Body of pancreas (tissue), 4 donors: ENCODE measurements at regions not wholly inside any gene's neighbourhood (a gene's known extent, or its start where the extent isn't known, plus 50 kb on each side); places are given as distances from the start of the nearest gene placed in this dataset.

ENCODE experiments used
- CTCF ChIP-seq, 7 experiments: fragments of 450-650 bp in 4 of 7; fragments of 200-600 bp in 3 of 7; sonication (generic) in 3 of 7; IDR thresholded peaks; one replicate each; pipeline ENCODE4 v1.5.1; 2016 to 2019; ENCODE audit warnings: antibody characterized with exemption in 7 of 7
- POLR2A ChIP-seq, 3 donors: fragments of 450-650 bp; IDR thresholded peaks; one replicate each; pipeline ENCODE4 v1.6.1; 2016; ENCODE audit warnings: antibody characterized with exemption in 3 of 3, mild to moderate bottlenecking in 2 of 3

DNA sequence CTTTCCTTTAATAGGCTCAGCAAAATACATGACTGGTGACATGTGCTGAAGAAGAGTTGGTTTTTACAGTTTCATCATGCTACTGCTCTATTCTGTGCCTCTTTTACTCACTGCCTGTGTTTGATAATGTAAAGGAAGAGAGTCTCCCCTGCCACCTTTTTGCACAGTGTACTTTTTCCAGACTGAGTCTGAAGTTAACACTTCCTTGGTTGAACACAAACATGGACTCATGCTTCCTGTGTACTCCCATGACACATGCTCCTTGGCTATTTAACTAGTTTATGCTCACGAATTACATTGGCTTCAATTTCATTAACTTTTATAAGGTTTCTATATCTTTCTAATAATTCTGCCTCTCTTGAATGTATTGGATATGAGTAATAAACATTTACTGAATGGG lies 396.1 kb downstream of the VGLL3 start:
- TF ChIP-seq CTCF (IDR thresholded peaks at IDR 0.05) (no peak), POLR2A (IDR thresholded peaks at IDR 0.05) (no peak)
